CD8-positive, alpha-beta memory T cell (primary cell): ENCODE measurements at regions not wholly inside any gene's neighbourhood (a gene's known extent, or its start where the extent isn't known, plus 50 kb on each side); places are given as distances from the start of the nearest gene placed in this dataset.
A peak's percentile ranks its signal among the peaks of the same experiment; 100 is the strongest.

ENCODE experiments used
- CTCF ChIA-PET: fragments of 350-600 bp; sonication (Branson Sonifier 250); formaldehyde crosslinking; loops from one replicate; lab custom pipeline; 2021; ENCODE audit warnings: antibody characterized with exemption; lab: Charles Lee
- POLR2A ChIA-PET: fragments of 350-600 bp; sonication (Branson Sonifier 250); formaldehyde crosslinking; loops from one replicate; lab custom pipeline; 2021; ENCODE audit warnings: antibody characterized with exemption; lab: Charles Lee
- DNase-seq, 5 donors: peaks; one replicate each; pipeline versions ENCODE4 v3.0.0 to v3.0.0-alpha.2; 2020 to 2022; ENCODE audit warnings: mixed read lengths in 1 of 5
- H3K27ac ChIP-seq: one replicate; pipeline ENCODE4 v1.7.0; 2013; ENCODE audit warnings: low read depth, mild to moderate bottlenecking, low read length, moderate library complexity
- H3K27me3 ChIP-seq: 2 replicates; pipeline ENCODE4 v1.7.0; 2013; ENCODE audit warnings: low read length, mild to moderate bottlenecking; ENCODE audit not compliant: insufficient read depth, poor library complexity, severe bottlenecking
- H3K36me3 ChIP-seq: 2 replicates; pipeline ENCODE4 v1.7.0; 2013; ENCODE audit warnings: mild to moderate bottlenecking, low read length, moderate library complexity; ENCODE audit not compliant: insufficient read depth
- H3K4me1 ChIP-seq: 2 replicates; pipeline ENCODE4 v1.7.0; 2013; ENCODE audit warnings: mild to moderate bottlenecking, low read length, moderate library complexity; ENCODE audit not compliant: insufficient read depth
- H3K4me3 ChIP-seq: 2 replicates; pipeline ENCODE4 v1.7.0; 2013; ENCODE audit warnings: mild to moderate bottlenecking, low read length
- H3K9me3 ChIP-seq: 2 replicates; pipeline ENCODE4 v1.7.0; 2013; ENCODE audit warnings: mild to moderate bottlenecking, low read length
- H3K27ac Mint-ChIP-seq, 8 donors: one replicate each; pipeline ENCODE4 v1.8.0; 2020 to 2021; ENCODE audit warnings: mixed read lengths in 8 of 8, mild to moderate bottlenecking in 6 of 8, inconsistent platforms in 3 of 8, moderate library complexity in 3 of 8
- H3K27me3 Mint-ChIP-seq, 2 donors: one replicate each; pipeline ENCODE4 v1.8.0; 2020 to 2021; ENCODE audit warnings: mixed read lengths in 2 of 2, mild to moderate bottlenecking in 1 of 2, moderate library complexity in 1 of 2
- H3K36me3 Mint-ChIP-seq, 3 donors: one replicate each; pipeline ENCODE4 v1.8.0; 2020 to 2021; ENCODE audit warnings: mixed read lengths in 3 of 3, inconsistent platforms in 1 of 3, mild to moderate bottlenecking in 1 of 3
- H3K4me1 Mint-ChIP-seq, 3 donors: one replicate each; pipeline ENCODE4 v1.8.0; 2020 to 2021; ENCODE audit warnings: mixed read lengths in 3 of 3, inconsistent platforms in 1 of 3, mild to moderate bottlenecking in 1 of 3
- H3K4me3 Mint-ChIP-seq, 7 donors: one replicate each; pipeline ENCODE4 v1.8.0; 2020 to 2021; ENCODE audit warnings: mixed read lengths in 7 of 7, mild to moderate bottlenecking in 6 of 7, moderate library complexity in 4 of 7, inconsistent platforms in 2 of 7
- H3K9me3 Mint-ChIP-seq, 5 donors: one replicate each; pipeline ENCODE4 v1.8.0; 2020 to 2022; ENCODE audit warnings: mixed read lengths in 5 of 5, mild to moderate bottlenecking in 3 of 5, moderate library complexity in 2 of 5, inconsistent platforms in 1 of 5

- H3K4me1 ChIP-seq: no peaks in the 10 kb centered on the region
- POLR2A ChIA-PET: no interaction called here
- Mint-ChIP-seq H3K27ac (no peak overlapping the region), H3K4me3 (no peak overlapping the region), H3K9me3 (no peaks in the 10 kb centered on the region), H3K27me3 (peaks cover 3 to 20% of the 10 kb centered on the region in 2 donors), H3K4me1 (no peaks in the 10 kb centered on the region), H3K36me3 (no peaks in the 10 kb centered on the region)
- H3K9me3 ChIP-seq: no peaks in the 10 kb centered on the region
- CTCF ChIA-PET: no interaction called here
- peaks cover 5% of the 10 kb centered on the region for H3K27me3 ChIP-seq
- no peaks in the 10 kb centered on the region for H3K36me3 ChIP-seq
- DNase-seq: no peak
- no peak overlapping the region for H3K27ac ChIP-seq
- H3K4me3 ChIP-seq: no peak overlapping the region
Measured at GRCh38 chr5:103402851-103403250, 144.3 kb downstream of the MACIR start.

GRCh38 chr5:103397739-103398581 lies 139.4 kb downstream of the MACIR start:
- Mint-ChIP-seq H3K27ac (no peak overlapping the region), H3K27me3 (peaks cover 3 to 21% of the 10 kb centered on the region in 2 donors), H3K36me3 (no peaks in the 10 kb centered on the region), H3K9me3 (no peaks in the 10 kb centered on the region), H3K4me3 (no peak overlapping the region), H3K4me1 (no peaks in the 10 kb centered on the region)
- POLR2A ChIA-PET: no interaction called here
- Histone ChIP-seq H3K27ac (no peak overlapping the region), H3K4me1 (no peaks in the 10 kb centered on the region), H3K27me3 (no peaks in the 10 kb centered on the region), H3K36me3 (no peaks in the 10 kb centered on the region), H3K9me3 (no peaks in the 10 kb centered on the region), H3K4me3 (no peak overlapping the region)
- CTCF ChIA-PET: no interaction called here
- no peak for DNase-seq

GRCh38 chr5:103394676-103395075 lies 136.1 kb downstream of the MACIR start:
- Histone ChIP-seq H3K27me3 (no peaks in the 10 kb centered on the region), H3K4me3 (no peak overlapping the region), H3K27ac (no peak overlapping the region), H3K9me3 (no peaks in the 10 kb centered on the region), H3K36me3 (no peaks in the 10 kb centered on the region), H3K4me1 (no peaks in the 10 kb centered on the region)
- Mint-ChIP-seq H3K27me3 (peaks cover 3 to 21% of the 10 kb centered on the region in 2 donors), H3K4me3 (no peak overlapping the region), H3K9me3 (no peaks in the 10 kb centered on the region), H3K36me3 (no peaks in the 10 kb centered on the region), H3K27ac (no peak overlapping the region), H3K4me1 (no peaks in the 10 kb centered on the region)
- POLR2A ChIA-PET: no interaction called here
- no peak for DNase-seq
- CTCF ChIA-PET: no interaction called here

GRCh38 chr5:103393101-103393754 lies 134.7 kb downstream of the MACIR start:
- POLR2A ChIA-PET: no interaction called here

GRCh38 chr5:103391659-103392058 lies 133.1 kb downstream of the MACIR start:
- no peak overlapping the region for H3K27ac ChIP-seq
- Mint-ChIP-seq H3K9me3 (no peaks in the 10 kb centered on the region), H3K36me3 (no peaks in the 10 kb centered on the region), H3K27me3 (peaks cover 4 to 8% of the 10 kb centered on the region in 2 donors), H3K27ac (no peak overlapping the region), H3K4me1 (no peaks in the 10 kb centered on the region), H3K4me3 (no peak overlapping the region)
- no peaks in the 10 kb centered on the region for H3K9me3 ChIP-seq
- H3K4me1 ChIP-seq: no peaks in the 10 kb centered on the region
- no peaks in the 10 kb centered on the region for H3K36me3 ChIP-seq
- ChIA-PET POLR2A (no interaction called here), CTCF (no interaction called here)
- no peak overlapping the region for H3K4me3 ChIP-seq
- no peak for DNase-seq
- H3K27me3 ChIP-seq: no peaks in the 10 kb centered on the region

More at GRCh38 chr5:103393101-103393754, 134.7 kb downstream of the MACIR start:
- Mint-ChIP-seq H3K4me1 (no peaks in the 10 kb centered on the region), H3K27me3 (peaks cover 7 to 14% of the 10 kb centered on the region in 2 donors), H3K27ac (no peak overlapping the region), H3K4me3 (no peak overlapping the region), H3K36me3 (no peaks in the 10 kb centered on the region), H3K9me3 (no peaks in the 10 kb centered on the region)
- Histone ChIP-seq H3K9me3 (no peaks in the 10 kb centered on the region), H3K36me3 (no peaks in the 10 kb centered on the region), H3K27me3 (no peaks in the 10 kb centered on the region), H3K27ac (no peak overlapping the region), H3K4me1 (no peaks in the 10 kb centered on the region), H3K4me3 (no peak overlapping the region)
- no peak for DNase-seq
- CTCF ChIA-PET: interaction anchor here (0.7 to 1.0 kb wide), 2 partner anchors 13 to 50 kb away, joined by 3 read pairs; no protein-coding TSS in a partner anchor

- Mint-ChIP-seq H3K27me3 (peaks cover 4 to 6% of the 10 kb centered on the region in 2 donors), H3K27ac (peak overlapping the region in 1 of 8 donors; percentile 3), H3K4me1 (no peaks in the 10 kb centered on the region), H3K4me3 (no peak overlapping the region), H3K36me3 (no peaks in the 10 kb centered on the region), H3K9me3 (peaks cover 0 to 6% (median under 1%) of the 10 kb centered on the region in 5 donors)
- Histone ChIP-seq H3K27me3 (no peaks in the 10 kb centered on the region), H3K4me3 (no peak overlapping the region), H3K9me3 (no peaks in the 10 kb centered on the region), H3K36me3 (no peaks in the 10 kb centered on the region), H3K27ac (no peak overlapping the region), H3K4me1 (no peaks in the 10 kb centered on the region)
- CTCF ChIA-PET: no interaction called here
- DNase-seq: no peak
- POLR2A ChIA-PET: no interaction called here
Measured at GRCh38 chr5:103389846-103390245, 131.3 kb downstream of the MACIR start.

- Histone ChIP-seq H3K27me3 (no peaks in the 10 kb centered on the region), H3K27ac (no peak overlapping the region), H3K4me1 (no peaks in the 10 kb centered on the region), H3K9me3 (no peaks in the 10 kb centered on the region), H3K36me3 (no peaks in the 10 kb centered on the region), H3K4me3 (no peak overlapping the region)
- Mint-ChIP-seq H3K27ac (no peak overlapping the region), H3K4me3 (no peak overlapping the region), H3K27me3 (peaks cover 4 to 6% of the 10 kb centered on the region in 2 donors), H3K9me3 (peaks cover 0 to 7% (median 1%) of the 10 kb centered on the region in 5 donors), H3K4me1 (no peaks in the 10 kb centered on the region), H3K36me3 (no peaks in the 10 kb centered on the region)
- POLR2A ChIA-PET: no interaction called here
- no peak for DNase-seq
- CTCF ChIA-PET: no interaction called here
Measured at GRCh38 chr5:103389357-103389756, 130.8 kb downstream of the MACIR start.

- no peak for DNase-seq
- no peaks in the 10 kb centered on the region for H3K4me1 ChIP-seq
- Mint-ChIP-seq H3K4me1 (no peaks in the 10 kb centered on the region), H3K27ac (no peak overlapping the region), H3K4me3 (no peak overlapping the region), H3K27me3 (peaks cover 7 to 17% of the 10 kb centered on the region in 2 donors), H3K36me3 (peaks cover 0 to 8% (median 0%) of the 10 kb centered on the region in 3 donors), H3K9me3 (peaks cover 12 to 18% (median 15%) of the 10 kb centered on the region in 5 donors)
- H3K36me3 ChIP-seq: no peaks in the 10 kb centered on the region
- CTCF ChIA-PET: no interaction called here
- H3K27ac ChIP-seq: no peak overlapping the region
- POLR2A ChIA-PET: no interaction called here
- H3K27me3 ChIP-seq: no peaks in the 10 kb centered on the region
- no peak overlapping the region for H3K4me3 ChIP-seq
- no peaks in the 10 kb centered on the region for H3K9me3 ChIP-seq
Measured at GRCh38 chr5:103385722-103386121, 127.2 kb downstream of the MACIR start.
